ENCODE measurements at regions not wholly inside any gene's neighbourhood (a gene's known extent, or its start where the extent isn't known, plus 50 kb on each side); places are given as distances from the start of the nearest gene placed in this dataset.
A peak's percentile ranks its signal among the peaks of the same experiment; 100 is the strongest.

- no peak overlapping the region for H3K4me3 ChIP-seq
- no peaks in the 10 kb centered on the region for H3K9me3 ChIP-seq (ENCODE audit: control insufficient read depth in 4 of 4, insufficient read depth in 3 of 4, low read length in 3 of 4)
- no peak for ATAC-seq (ENCODE audit: insufficient read depth, low FRiP score)
- peaks cover 0 to 12% (median 0%) of the 10 kb centered on the region in 5 donors for H3K4me1 ChIP-seq (ENCODE audit: control insufficient read depth in 5 of 5, insufficient read depth in 5 of 5, low read length in 5 of 5)
- no peak overlapping the region for H3K9ac ChIP-seq (ENCODE audit: insufficient read depth in 1 of 2, low read length in 2 of 2)
- H3K27ac ChIP-seq (ENCODE audit: low read depth in 1 of 2, low read length in 1 of 2): peak overlapping the region in 1 of 2 donors; percentile 73
- no peaks in the 10 kb centered on the region for H3K36me3 ChIP-seq (ENCODE audit: control insufficient read depth in 4 of 4, insufficient read depth in 4 of 4, low read length in 4 of 4)
- 29 to 56% methylated on average over 7 of the region's 7 CpGs for WGBS, 2 donors
- no peak for TF ChIP-seq CTCF (IDR thresholded peaks at IDR 0.05; ENCODE audit: control extremely low read depth, extremely low read depth)
- no peaks in the 10 kb centered on the region for H3K27me3 ChIP-seq (ENCODE audit: control insufficient read depth in 3 of 3, insufficient read depth in 3 of 3, low read length in 2 of 3)
- DNase-seq: no peak
These were observed 107.6 kb downstream of the TSEN15 start for GRCh38 chr1:184158896-184159681.

- peaks cover 0 to 15% (median 0%) of the 10 kb centered on the region in 5 donors for H3K4me1 ChIP-seq (ENCODE audit: control insufficient read depth in 5 of 5, insufficient read depth in 5 of 5, low read length in 5 of 5)
These were observed 108.7 kb downstream of the TSEN15 start for GRCh38 chr1:184160236-184160635.

GRCh38 chr1:184161071-184161698 lies 109.7 kb downstream of the TSEN15 start:
- H3K4me1 ChIP-seq (ENCODE audit: control insufficient read depth in 5 of 5, insufficient read depth in 5 of 5, low read length in 5 of 5): peaks cover 0 to 15% (median 0%) of the 10 kb centered on the region in 5 donors
- ATAC-seq (ENCODE audit: insufficient read depth, low FRiP score) (peak; percentile 44), DNase-seq (peak; percentile 20 to 58 (median 55))
- peak overlapping the region in 1 of 2 donors; percentile 14 for H3K27ac ChIP-seq (ENCODE audit: low read depth in 1 of 2, low read length in 1 of 2)
- TF ChIP-seq CTCF (IDR thresholded peaks at IDR 0.05; ENCODE audit: control extremely low read depth, extremely low read depth): no peak
- H3K4me3 ChIP-seq: no peak overlapping the region
- H3K9ac ChIP-seq (ENCODE audit: insufficient read depth in 1 of 2, low read length in 2 of 2): no peak overlapping the region
- no peaks in the 10 kb centered on the region for H3K27me3 ChIP-seq (ENCODE audit: control insufficient read depth in 3 of 3, insufficient read depth in 3 of 3, low read length in 2 of 3)
- WGBS, 2 donors: 50 to 55% methylated on average over 3 of the region's 3 CpGs
- H3K36me3 ChIP-seq (ENCODE audit: control insufficient read depth in 4 of 4, insufficient read depth in 4 of 4, low read length in 4 of 4): no peaks in the 10 kb centered on the region
- peaks cover 0 to 3% (median 0%) of the 10 kb centered on the region in 4 donors for H3K9me3 ChIP-seq (ENCODE audit: control insufficient read depth in 4 of 4, insufficient read depth in 3 of 4, low read length in 3 of 4)

More at GRCh38 chr1:184160236-184160635, 108.7 kb downstream of the TSEN15 start:
- no peak overlapping the region for H3K9ac ChIP-seq (ENCODE audit: insufficient read depth in 1 of 2, low read length in 2 of 2)
- DNase-seq (no peak), ATAC-seq (ENCODE audit: insufficient read depth, low FRiP score) (peak; percentile 48)
- H3K36me3 ChIP-seq (ENCODE audit: control insufficient read depth in 4 of 4, insufficient read depth in 4 of 4, low read length in 4 of 4): no peaks in the 10 kb centered on the region
- TF ChIP-seq CTCF (IDR thresholded peaks at IDR 0.05; ENCODE audit: control extremely low read depth, extremely low read depth): no peak
- no peaks in the 10 kb centered on the region for H3K27me3 ChIP-seq (ENCODE audit: control insufficient read depth in 3 of 3, insufficient read depth in 3 of 3, low read length in 2 of 3)
- peaks cover 0 to 3% (median 0%) of the 10 kb centered on the region in 4 donors for H3K9me3 ChIP-seq (ENCODE audit: control insufficient read depth in 4 of 4, insufficient read depth in 3 of 4, low read length in 3 of 4)
- peak overlapping the region in 1 of 2 donors; percentile 4 for H3K27ac ChIP-seq (ENCODE audit: low read depth in 1 of 2, low read length in 1 of 2)
- H3K4me3 ChIP-seq: no peak overlapping the region
- 59 to 78% methylated on average over 2 of the region's 2 CpGs for WGBS, 2 donors
